Activated naive CD4-positive, alpha-beta T cell treated with anti-CD3 and anti-CD28 coated beads, Interleukin-2, amount 50 U/mL, for 72 hours (primary cell): ENCODE measurements at regions not wholly inside any gene's neighbourhood (a gene's known extent, or its start where the extent isn't known, plus 50 kb on each side); places are given as distances from the start of the nearest gene placed in this dataset.

Experiments used
- ATAC-seq, 2 donors: fragments of 150-1000 bp; cut with Tn5 transposase; 2 replicates each; pipeline ENCODE4 v1.10.0; 2021; ENCODE audit warnings: mild to moderate bottlenecking in 2 of 2, moderate library complexity in 2 of 2
- DNase-seq, 2 donors: peaks; one replicate each; pipeline ENCODE4 v3.0.0; 2021 to 2022; ENCODE audit warnings: low spot score in 2 of 2
- H3K27ac Mint-ChIP-seq, 2 donors: one replicate each; pipeline ENCODE4 v1.8.0; 2022; ENCODE audit warnings: mild to moderate bottlenecking in 2 of 2, mixed read lengths in 2 of 2
- H3K36me3 Mint-ChIP-seq, 2 donors: one replicate each; pipeline ENCODE4 v1.8.0; 2022; ENCODE audit warnings: mixed read lengths in 2 of 2
- H3K9me3 Mint-ChIP-seq, 2 donors: one replicate each; pipeline ENCODE4 v1.8.0; 2022; ENCODE audit warnings: mixed read lengths in 2 of 2

- H3K36me3 Mint-ChIP-seq: peaks cover 0 to 5% of the 10 kb centered on the region in 2 donors
- no peak for DNase-seq
- ATAC-seq: no peak
- H3K27ac Mint-ChIP-seq: no peak overlapping the region
- H3K9me3 Mint-ChIP-seq: peaks cover 10 to 16% of the 10 kb centered on the region in 2 donors
These were observed 602.9 kb downstream of the TYW1 start for GRCh38 chr7:67599331-67600062.

- H3K36me3 Mint-ChIP-seq: peaks cover 0 to 11% of the 10 kb centered on the region in 2 donors
- ATAC-seq: no peak
- no peak for DNase-seq
- peaks cover 24% of the 10 kb centered on the region in 2 donors for H3K9me3 Mint-ChIP-seq
- H3K27ac Mint-ChIP-seq: no peak overlapping the region
These were observed 605.7 kb downstream of the TYW1 start for GRCh38 chr7:67602246-67602887.

- H3K27ac Mint-ChIP-seq: no peak overlapping the region
- no peak for ATAC-seq
- peaks cover 0 to 11% of the 10 kb centered on the region in 2 donors for H3K36me3 Mint-ChIP-seq
- H3K9me3 Mint-ChIP-seq: peaks cover 26 to 29% of the 10 kb centered on the region in 2 donors
- DNase-seq: no peak
These were observed 608.1 kb downstream of the TYW1 start for GRCh38 chr7:67604461-67605386.

- ATAC-seq: no peak
- H3K36me3 Mint-ChIP-seq: peaks cover 0 to 12% of the 10 kb centered on the region in 2 donors
These were observed 612.2 kb downstream of the TYW1 start for GRCh38 chr7:67608806-67609205.

GRCh38 chr7:67610897-67611296, 614.3 kb downstream of the TYW1 start:
- H3K27ac Mint-ChIP-seq: no peak overlapping the region
- peaks cover 20 to 23% of the 10 kb centered on the region in 2 donors for H3K9me3 Mint-ChIP-seq
- DNase-seq (no peak), ATAC-seq (no peak)
- peaks cover 0 to 6% of the 10 kb centered on the region in 2 donors for H3K36me3 Mint-ChIP-seq

More at GRCh38 chr7:67608806-67609205, 612.2 kb downstream of the TYW1 start:
- peaks cover 20 to 24% of the 10 kb centered on the region in 2 donors for H3K9me3 Mint-ChIP-seq
- no peak overlapping the region for H3K27ac Mint-ChIP-seq
- no peak for DNase-seq

GRCh38 chr7:67614843-67615242, 618.2 kb downstream of the TYW1 start:
- peaks cover 0 to 6% of the 10 kb centered on the region in 2 donors for H3K36me3 Mint-ChIP-seq

GRCh38 chr7:67616517-67616916, 619.9 kb downstream of the TYW1 start:
- ATAC-seq (no peak), DNase-seq (no peak)
- H3K9me3 Mint-ChIP-seq: peaks cover 12 to 16% of the 10 kb centered on the region in 2 donors
- H3K27ac Mint-ChIP-seq: no peak overlapping the region
- H3K36me3 Mint-ChIP-seq: peaks cover 0 to 6% of the 10 kb centered on the region in 2 donors

More at GRCh38 chr7:67614843-67615242, 618.2 kb downstream of the TYW1 start:
- Mint-ChIP-seq H3K27ac (no peak overlapping the region), H3K9me3 (peaks cover 12 to 16% of the 10 kb centered on the region in 2 donors)
- no peak for ATAC-seq
- DNase-seq: no peak

GRCh38 chr7:67618556-67619162, 622.0 kb downstream of the TYW1 start:
- ATAC-seq (no peak), DNase-seq (no peak)
- Mint-ChIP-seq H3K9me3 (peaks cover 7 to 15% of the 10 kb centered on the region in 2 donors), H3K36me3 (no peaks in the 10 kb centered on the region), H3K27ac (no peak overlapping the region)

GRCh38 chr7:67619175-67619574, 622.5 kb downstream of the TYW1 start:
- H3K9me3 Mint-ChIP-seq: peaks cover 7 to 15% of the 10 kb centered on the region in 2 donors

GRCh38 chr7:67620216-67620933, 623.7 kb downstream of the TYW1 start:
- Mint-ChIP-seq H3K9me3 (peaks cover 0 to 7% of the 10 kb centered on the region in 2 donors), H3K27ac (no peak overlapping the region), H3K36me3 (no peaks in the 10 kb centered on the region)
- DNase-seq (no peak), ATAC-seq (no peak)

More at GRCh38 chr7:67619175-67619574, 622.5 kb downstream of the TYW1 start:
- H3K36me3 Mint-ChIP-seq: no peaks in the 10 kb centered on the region
- no peak for ATAC-seq
- no peak for DNase-seq
- no peak overlapping the region for H3K27ac Mint-ChIP-seq

- peaks cover 0 to 3% of the 10 kb centered on the region in 2 donors for H3K9me3 Mint-ChIP-seq
- no peak for ATAC-seq
These were observed 625.1 kb downstream of the TYW1 start for GRCh38 chr7:67621704-67622103.

GRCh38 chr7:67625257-67625737, 628.7 kb downstream of the TYW1 start:
- Mint-ChIP-seq H3K36me3 (no peaks in the 10 kb centered on the region), H3K9me3 (peaks cover 10 to 11% of the 10 kb centered on the region in 2 donors), H3K27ac (no peak overlapping the region)
- peak in 1 of 2 donors; percentile 18 for DNase-seq
- no peak for ATAC-seq

More at GRCh38 chr7:67621704-67622103, 625.1 kb downstream of the TYW1 start:
- Mint-ChIP-seq H3K36me3 (no peaks in the 10 kb centered on the region), H3K27ac (no peak overlapping the region)
- no peak for DNase-seq

- Mint-ChIP-seq H3K36me3 (no peaks in the 10 kb centered on the region), H3K27ac (no peak overlapping the region), H3K9me3 (peaks cover 6 to 23% of the 10 kb centered on the region in 2 donors)
- DNase-seq: no peak
- ATAC-seq: no peak
These were observed 634.8 kb downstream of the TYW1 start for GRCh38 chr7:67631476-67631875.

GRCh38 chr7:67635271-67635670, 638.6 kb downstream of the TYW1 start:
- Mint-ChIP-seq H3K27ac (no peak overlapping the region), H3K9me3 (peaks cover 0 to 17% of the 10 kb centered on the region in 2 donors), H3K36me3 (no peaks in the 10 kb centered on the region)
- no peak for ATAC-seq
- DNase-seq: no peak

- H3K36me3 Mint-ChIP-seq: no peaks in the 10 kb centered on the region
- H3K27ac Mint-ChIP-seq: no peak overlapping the region
- DNase-seq (no peak), ATAC-seq (no peak)
- H3K9me3 Mint-ChIP-seq: peaks cover 3 to 18% of the 10 kb centered on the region in 2 donors
These were observed 639.9 kb downstream of the TYW1 start for GRCh38 chr7:67636348-67637022.
